Jurkat, Clone E6-1 (cell line): ENCODE measurements at regions not wholly inside any gene's neighbourhood (a gene's known extent, or its start where the extent isn't known, plus 50 kb on each side); places are given as distances from the start of the nearest gene placed in this dataset.
A peak's percentile ranks its signal among the peaks of the same experiment; 100 is the strongest.

Experiments
- DNase-seq: peaks from one replicate; pipeline ENCODE4 v3.0.0-alpha.2; 2011; ENCODE audit warnings: low read depth, low spot score
- H3K4me3 ChIP-seq: 2 replicates; pipeline ENCODE4 v1.5.1; 2011; ENCODE audit warnings: mild to moderate bottlenecking, low read length, control low read depth, moderate library complexity

DNA sequence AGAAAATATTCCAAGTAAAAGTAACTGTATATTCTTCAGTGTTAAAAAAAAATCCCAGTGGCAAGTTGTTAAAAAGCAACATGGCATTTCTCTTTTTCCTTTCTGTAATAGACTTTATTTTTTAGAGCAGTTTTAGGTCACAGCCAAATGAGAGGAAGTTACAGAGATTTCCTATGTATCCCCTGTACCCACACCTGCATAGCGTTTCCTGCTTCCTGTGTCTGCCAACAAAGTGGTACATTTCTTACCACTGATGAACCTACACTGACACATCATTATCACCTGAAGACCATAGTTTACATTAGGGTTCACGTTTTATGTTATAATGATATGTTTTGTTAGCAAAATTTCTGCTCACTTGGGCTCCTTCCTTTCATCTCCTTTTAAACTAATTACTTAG is 124.7 kb downstream of the GPAT3 start:
- DNase-seq: peak; percentile 30
- H3K4me3 ChIP-seq: no peak overlapping the region

DNA sequence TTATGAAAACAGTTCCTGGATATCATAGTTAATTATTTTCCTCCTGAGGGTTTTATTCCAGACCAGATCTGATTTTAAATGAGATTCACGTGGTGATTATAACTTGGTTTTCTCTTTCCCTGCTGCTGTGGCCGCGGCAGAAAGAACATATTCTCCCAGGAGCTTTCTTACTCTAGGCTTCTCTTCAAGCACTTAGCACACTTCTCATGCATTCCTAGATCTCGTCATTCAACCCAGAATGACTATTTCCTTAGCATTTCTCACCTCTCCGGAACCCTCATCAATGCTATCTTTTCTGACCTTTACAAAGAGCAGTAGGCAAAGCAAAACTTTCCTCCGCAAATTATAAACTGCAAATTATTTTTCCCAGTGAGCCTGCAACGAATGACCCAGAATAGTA is 122.9 kb downstream of the GPAT3 start:
- no peak overlapping the region for H3K4me3 ChIP-seq
- DNase-seq: no peak

DNA sequence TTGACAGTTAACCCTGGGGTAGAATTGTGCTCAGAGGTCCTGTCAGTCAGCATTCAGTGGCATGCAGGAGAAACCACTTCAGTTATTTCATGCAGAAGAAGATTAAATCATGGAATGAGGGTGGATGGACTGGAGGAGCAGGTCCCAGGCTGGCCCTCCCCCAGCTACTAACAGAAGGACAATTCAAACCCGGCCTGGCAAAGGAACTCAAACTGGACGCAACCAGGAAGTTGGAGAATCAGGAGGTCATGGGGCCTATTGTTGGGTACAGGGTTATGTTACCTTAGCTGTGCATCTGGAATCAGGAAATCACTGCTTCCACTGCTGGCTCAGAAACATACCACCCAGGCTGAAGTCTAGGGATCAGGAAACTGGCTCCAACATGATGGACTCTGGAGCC is 121.4 kb downstream of the GPAT3 start:
- no peak overlapping the region for H3K4me3 ChIP-seq
- no peak for DNase-seq
